ENCODE measurements at regions not wholly inside any gene's neighbourhood (a gene's known extent, or its start where the extent isn't known, plus 50 kb on each side); places are given as distances from the start of the nearest gene placed in this dataset.

DNA sequence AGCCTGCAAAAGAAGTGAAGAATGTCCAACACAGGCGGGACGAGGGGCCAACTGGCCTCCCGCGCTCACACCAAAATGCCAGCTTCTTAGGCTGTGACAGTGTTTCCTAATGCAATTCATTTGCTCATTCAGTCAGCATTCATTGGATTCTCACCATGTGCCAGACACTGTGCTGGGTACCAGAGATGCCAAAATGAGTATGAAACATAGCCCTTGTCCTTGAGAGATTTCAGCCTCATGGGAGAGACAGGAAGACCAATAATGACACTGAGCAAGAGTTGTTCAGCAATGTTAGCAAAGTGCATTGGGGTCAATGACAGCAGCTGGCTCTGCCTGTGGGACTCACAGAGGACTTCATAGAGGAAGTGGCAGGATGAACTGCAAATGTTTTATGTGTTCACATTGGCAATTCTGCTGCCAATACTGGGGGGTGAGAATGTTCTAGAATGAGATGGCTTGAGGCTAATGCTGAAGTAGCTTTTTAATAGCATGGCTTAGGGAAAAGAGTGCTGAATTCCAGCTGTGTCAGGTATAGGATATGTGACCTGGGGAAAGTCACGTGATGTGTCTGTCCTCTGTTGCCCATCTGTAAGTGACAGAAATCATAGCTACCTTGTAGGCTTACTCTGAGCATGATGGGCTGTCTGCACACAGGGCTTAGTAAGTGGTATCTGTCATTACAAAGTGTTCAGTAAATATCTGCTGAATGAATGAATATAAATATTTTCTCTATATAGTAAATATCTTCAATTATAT lies 58.3 kb upstream of the KIF26B start (continued):
- TF ChIP-seq, protein P1, sequence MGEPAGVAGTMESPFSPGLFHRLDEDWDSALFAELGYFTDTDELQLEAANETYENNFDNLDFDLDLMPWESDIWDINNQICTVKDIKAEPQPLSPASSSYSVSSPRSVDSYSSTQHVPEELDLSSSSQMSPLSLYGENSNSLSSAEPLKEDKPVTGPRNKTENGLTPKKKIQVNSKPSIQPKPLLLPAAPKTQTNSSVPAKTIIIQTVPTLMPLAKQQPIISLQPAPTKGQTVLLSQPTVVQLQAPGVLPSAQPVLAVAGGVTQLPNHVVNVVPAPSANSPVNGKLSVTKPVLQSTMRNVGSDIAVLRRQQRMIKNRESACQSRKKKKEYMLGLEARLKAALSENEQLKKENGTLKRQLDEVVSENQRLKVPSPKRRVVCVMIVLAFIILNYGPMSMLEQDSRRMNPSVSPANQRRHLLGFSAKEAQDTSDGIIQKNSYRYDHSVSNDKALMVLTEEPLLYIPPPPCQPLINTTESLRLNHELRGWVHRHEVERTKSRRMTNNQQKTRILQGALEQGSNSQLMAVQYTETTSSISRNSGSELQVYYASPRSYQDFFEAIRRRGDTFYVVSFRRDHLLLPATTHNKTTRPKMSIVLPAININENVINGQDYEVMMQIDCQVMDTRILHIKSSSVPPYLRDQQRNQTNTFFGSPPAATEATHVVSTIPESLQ (CRISPR knock-in tag; IDR thresholded peaks at IDR 0.05): no peak
- TF ChIP-seq CREB1 (CRISPR knock-in tag; IDR thresholded peaks at IDR 0.05): no peak
- TF ChIP-seq ZNF219 (CRISPR knock-in tag; IDR thresholded peaks at IDR 0.05; ENCODE audit: borderline replicate concordance): no peak
- no peak for TF ChIP-seq SMAD3 (CRISPR knock-in tag; IDR thresholded peaks at IDR 0.05; ENCODE audit: borderline replicate concordance)
- TF ChIP-seq KAT7 (CRISPR knock-in tag; IDR thresholded peaks at IDR 0.05; ENCODE audit: borderline replicate concordance): no peak
- no peak for TF ChIP-seq ARID4B (CRISPR knock-in tag; IDR thresholded peaks at IDR 0.05; ENCODE audit: borderline replicate concordance)
- TF ChIP-seq, protein P2, sequence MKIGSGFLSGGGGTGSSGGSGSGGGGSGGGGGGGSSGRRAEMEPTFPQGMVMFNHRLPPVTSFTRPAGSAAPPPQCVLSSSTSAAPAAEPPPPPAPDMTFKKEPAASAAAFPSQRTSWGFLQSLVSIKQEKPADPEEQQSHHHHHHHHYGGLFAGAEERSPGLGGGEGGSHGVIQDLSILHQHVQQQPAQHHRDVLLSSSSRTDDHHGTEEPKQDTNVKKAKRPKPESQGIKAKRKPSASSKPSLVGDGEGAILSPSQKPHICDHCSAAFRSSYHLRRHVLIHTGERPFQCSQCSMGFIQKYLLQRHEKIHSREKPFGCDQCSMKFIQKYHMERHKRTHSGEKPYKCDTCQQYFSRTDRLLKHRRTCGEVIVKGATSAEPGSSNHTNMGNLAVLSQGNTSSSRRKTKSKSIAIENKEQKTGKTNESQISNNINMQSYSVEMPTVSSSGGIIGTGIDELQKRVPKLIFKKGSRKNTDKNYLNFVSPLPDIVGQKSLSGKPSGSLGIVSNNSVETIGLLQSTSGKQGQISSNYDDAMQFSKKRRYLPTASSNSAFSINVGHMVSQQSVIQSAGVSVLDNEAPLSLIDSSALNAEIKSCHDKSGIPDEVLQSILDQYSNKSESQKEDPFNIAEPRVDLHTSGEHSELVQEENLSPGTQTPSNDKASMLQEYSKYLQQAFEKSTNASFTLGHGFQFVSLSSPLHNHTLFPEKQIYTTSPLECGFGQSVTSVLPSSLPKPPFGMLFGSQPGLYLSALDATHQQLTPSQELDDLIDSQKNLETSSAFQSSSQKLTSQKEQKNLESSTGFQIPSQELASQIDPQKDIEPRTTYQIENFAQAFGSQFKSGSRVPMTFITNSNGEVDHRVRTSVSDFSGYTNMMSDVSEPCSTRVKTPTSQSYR (CRISPR knock-in tag; IDR thresholded peaks at IDR 0.05): no peak
- TF ChIP-seq ATF1 (CRISPR knock-in tag; IDR thresholded peaks at IDR 0.05): no peak
- no peak for TF ChIP-seq GTF2I (CRISPR knock-in tag; conservative IDR thresholded peaks at IDR 0.05)
- no peak for TF ChIP-seq NFYB (CRISPR knock-in tag; conservative IDR thresholded peaks at IDR 0.05; ENCODE audit: low read depth)
- TF ChIP-seq, protein P3, sequence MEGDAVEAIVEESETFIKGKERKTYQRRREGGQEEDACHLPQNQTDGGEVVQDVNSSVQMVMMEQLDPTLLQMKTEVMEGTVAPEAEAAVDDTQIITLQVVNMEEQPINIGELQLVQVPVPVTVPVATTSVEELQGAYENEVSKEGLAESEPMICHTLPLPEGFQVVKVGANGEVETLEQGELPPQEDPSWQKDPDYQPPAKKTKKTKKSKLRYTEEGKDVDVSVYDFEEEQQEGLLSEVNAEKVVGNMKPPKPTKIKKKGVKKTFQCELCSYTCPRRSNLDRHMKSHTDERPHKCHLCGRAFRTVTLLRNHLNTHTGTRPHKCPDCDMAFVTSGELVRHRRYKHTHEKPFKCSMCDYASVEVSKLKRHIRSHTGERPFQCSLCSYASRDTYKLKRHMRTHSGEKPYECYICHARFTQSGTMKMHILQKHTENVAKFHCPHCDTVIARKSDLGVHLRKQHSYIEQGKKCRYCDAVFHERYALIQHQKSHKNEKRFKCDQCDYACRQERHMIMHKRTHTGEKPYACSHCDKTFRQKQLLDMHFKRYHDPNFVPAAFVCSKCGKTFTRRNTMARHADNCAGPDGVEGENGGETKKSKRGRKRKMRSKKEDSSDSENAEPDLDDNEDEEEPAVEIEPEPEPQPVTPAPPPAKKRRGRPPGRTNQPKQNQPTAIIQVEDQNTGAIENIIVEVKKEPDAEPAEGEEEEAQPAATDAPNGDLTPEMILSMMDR (IDR thresholded peaks at IDR 0.05): no peak
- TF ChIP-seq ZNF416 (CRISPR knock-in tag; IDR thresholded peaks at IDR 0.05): no peak
- TF ChIP-seq JUN (CRISPR knock-in tag; IDR thresholded peaks at IDR 0.05): no peak

GRCh38 chr1:245095903-245096302 lies 58.9 kb upstream of the KIF26B start:
- 0 out of 2 replicates have a peak, but pooled peaks cover 8% of the 10 kb centered on the region for H3K4me1 Mint-ChIP-seq
- no peak for DNase-seq (ENCODE audit: low spot score)
- H3K36me3 Mint-ChIP-seq: no peaks in the 10 kb centered on the region
- H3K27me3 Mint-ChIP-seq (ENCODE audit: low read depth): no peaks in the 10 kb centered on the region
- no peak for ATAC-seq
- no peaks in the 10 kb centered on the region for H3K9me3 Mint-ChIP-seq
- H3K4me3 Mint-ChIP-seq: no peak overlapping the region
- POLR2A ChIA-PET: no interaction called here
- no peak for TF ChIP-seq NFYB (CRISPR knock-in tag; conservative IDR thresholded peaks at IDR 0.05; ENCODE audit: low read depth)
- TF ChIP-seq, protein P4, sequence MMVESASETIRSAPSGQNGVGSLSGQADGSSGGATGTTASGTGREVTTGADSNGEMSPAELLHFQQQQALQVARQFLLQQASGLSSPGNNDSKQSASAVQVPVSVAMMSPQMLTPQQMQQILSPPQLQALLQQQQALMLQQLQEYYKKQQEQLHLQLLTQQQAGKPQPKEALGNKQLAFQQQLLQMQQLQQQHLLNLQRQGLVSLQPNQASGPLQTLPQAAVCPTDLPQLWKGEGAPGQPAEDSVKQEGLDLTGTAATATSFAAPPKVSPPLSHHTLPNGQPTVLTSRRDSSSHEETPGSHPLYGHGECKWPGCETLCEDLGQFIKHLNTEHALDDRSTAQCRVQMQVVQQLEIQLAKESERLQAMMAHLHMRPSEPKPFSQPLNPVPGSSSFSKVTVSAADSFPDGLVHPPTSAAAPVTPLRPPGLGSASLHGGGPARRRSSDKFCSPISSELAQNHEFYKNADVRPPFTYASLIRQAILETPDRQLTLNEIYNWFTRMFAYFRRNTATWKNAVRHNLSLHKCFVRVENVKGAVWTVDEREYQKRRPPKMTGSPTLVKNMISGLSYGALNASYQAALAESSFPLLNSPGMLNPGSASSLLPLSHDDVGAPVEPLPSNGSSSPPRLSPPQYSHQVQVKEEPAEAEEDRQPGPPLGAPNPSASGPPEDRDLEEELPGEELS (CRISPR knock-in tag; IDR thresholded peaks at IDR 0.05): no peak
- CTCF ChIA-PET: no interaction called here
- H3K27ac Mint-ChIP-seq: no peak overlapping the region
